GM12892 (cell line): ENCODE measurements at regions not wholly inside any gene's neighbourhood (a gene's known extent, or its start where the extent isn't known, plus 50 kb on each side); places are given as distances from the start of the nearest gene placed in this dataset.
"Not testable (repeated sequence)": the region's sequence is repeated elsewhere in the genome, so short reads cannot be mapped to it uniquely, and the experiment has no call there.

Experiments used
- DNase-seq: peaks from one replicate; pipeline ENCODE4 v3.0.0; 2011; ENCODE audit not compliant: insufficient read length
- FAIRE-seq: peaks from 2 replicates; lab custom pipeline; 2011; peaks lifted over from hg19 to GRCh38; lab: Jason Lieb, UNC
- POLR2A ChIP-seq: IDR thresholded peaks from 2 replicates; pipeline ENCODE4 v1.6.1; 2011; ENCODE audit warnings: low read depth, low read length, control low read depth
- POLR2AphosphoS5 ChIP-seq: IDR thresholded peaks from 2 replicates; pipeline ENCODE4 v1.6.1; 2011; ENCODE audit warnings: low read depth, low read length, control low read depth
- TAF1 ChIP-seq: IDR thresholded peaks from 2 replicates; pipeline ENCODE4 v1.6.1; 2011; ENCODE audit warnings: low read depth, mild to moderate bottlenecking, control low read depth, low read length, borderline replicate concordance

GRCh38 chr21:25531538-25532250 lies 75.6 kb downstream of the MRPL39 start:
- DNase-seq, FAIRE-seq: not testable (repeated sequence)

GRCh38 chr21:25528515-25528914 lies 78.8 kb downstream of the MRPL39 start:
- DNase-seq (no peak), FAIRE-seq (no peak)
- TF ChIP-seq POLR2AphosphoS5 (no peak), TAF1 (no peak)

GRCh38 chr21:25518491-25518911 lies 88.8 kb downstream of the MRPL39 start:
- no peak for TF ChIP-seq POLR2A
- no peak for TF ChIP-seq TAF1
- TF ChIP-seq POLR2AphosphoS5 = no peak
- no peak for FAIRE-seq
- no peak for DNase-seq

- DNase-seq (no peak), FAIRE-seq (peak; percentile 64)
- TF ChIP-seq TAF1 (no peak), POLR2A (no peak), POLR2AphosphoS5 (no peak)
These were observed 91.5 kb downstream of the MRPL39 start for GRCh38 chr21:25515484-25516405.

GRCh38 chr21:25513810-25514209 lies 93.5 kb downstream of the MRPL39 start:
- no peak for FAIRE-seq
- no peak for TF ChIP-seq POLR2AphosphoS5
- no peak for TF ChIP-seq POLR2A
- no peak for TF ChIP-seq TAF1
- DNase-seq = no peak

- DNase-seq = no peak
- TF ChIP-seq POLR2A (no peak), TAF1 (no peak), POLR2AphosphoS5 (no peak)
- FAIRE-seq = peak; percentile 93
These were observed 94.9 kb downstream of the MRPL39 start for GRCh38 chr21:25512095-25513081.

- DNase-seq (no peak), FAIRE-seq (peak; percentile 83)
- TF ChIP-seq POLR2AphosphoS5 (0 out of 2 replicates have a peak, but pooled peaks have one; percentile 20), POLR2A (peak; percentile 54; the same call in 1 of the 2 replicates), TAF1 (no peak)
These were observed 97.4 kb downstream of the MRPL39 start for GRCh38 chr21:25509862-25510261.

GRCh38 chr21:25508364-25508763 lies 98.9 kb downstream of the MRPL39 start:
- FAIRE-seq (peak; percentile 84), DNase-seq (no peak)
- peak; percentile 46; the same call in 1 of the 2 replicates for TF ChIP-seq POLR2AphosphoS5
- no peak for TF ChIP-seq TAF1
- TF ChIP-seq POLR2A = peak; percentile 50; the same call in 1 of the 2 replicates

GRCh38 chr21:25507522-25507921 lies 99.8 kb downstream of the MRPL39 start:
- FAIRE-seq = peak; percentile 94
- TF ChIP-seq POLR2A (no peak), TAF1 (no peak), POLR2AphosphoS5 (no peak)
- no peak for DNase-seq

- FAIRE-seq (peak; percentile 53), DNase-seq (no peak)
- TF ChIP-seq POLR2A = no peak
- no peak for TF ChIP-seq POLR2AphosphoS5
- no peak for TF ChIP-seq TAF1
These were observed 100.4 kb downstream of the MRPL39 start for GRCh38 chr21:25506887-25507286.

GRCh38 chr21:25506261-25506660 lies 101.0 kb downstream of the MRPL39 start:
- TF ChIP-seq POLR2A (no peak), TAF1 (no peak), POLR2AphosphoS5 (no peak)
- peak; percentile 93 for FAIRE-seq
- no peak for DNase-seq
